GM12892 (cell line): ENCODE measurements at regions not wholly inside any gene's neighbourhood (a gene's known extent, or its start where the extent isn't known, plus 50 kb on each side); places are given as distances from the start of the nearest gene placed in this dataset.

Source experiments
- POLR2A ChIP-seq: IDR thresholded peaks from 2 replicates; pipeline ENCODE4 v1.6.1; 2011; ENCODE audit warnings: low read depth, low read length, control low read depth
- POLR2AphosphoS5 ChIP-seq: IDR thresholded peaks from 2 replicates; pipeline ENCODE4 v1.6.1; 2011; ENCODE audit warnings: low read depth, low read length, control low read depth

GRCh38 chr12:126903027-126903876, 1363.7 kb upstream of the TMEM132C start:
- TF ChIP-seq POLR2A (no peak), POLR2AphosphoS5 (no peak)
